ENCODE measurements at regions not wholly inside any gene's neighbourhood (a gene's known extent, or its start where the extent isn't known, plus 50 kb on each side); places are given as distances from the start of the nearest gene placed in this dataset.

DNA sequence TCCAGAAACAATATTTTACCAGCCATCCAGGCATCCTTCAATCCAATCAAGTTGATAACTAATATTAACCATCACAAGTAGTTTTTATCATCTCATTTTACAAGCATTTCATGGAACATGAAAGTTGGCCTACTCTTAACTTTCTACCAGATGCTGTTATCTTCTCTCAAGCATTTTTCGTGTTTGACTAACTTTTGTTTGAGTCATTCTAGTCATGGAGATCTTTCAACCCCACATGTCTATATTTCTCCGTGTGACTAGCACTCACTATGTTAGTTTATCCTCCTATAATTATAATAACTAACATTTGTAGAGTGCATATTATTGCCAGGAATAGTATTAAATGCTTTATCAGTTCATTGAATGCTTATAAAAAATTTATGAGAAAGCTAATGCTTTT lies 307.0 kb upstream of the CWC22 start:
- Histone ChIP-seq H3K9me3 (ENCODE audit: control insufficient read depth in 2 of 2, low read length in 2 of 2) (peaks cover 0 to 3% of the 10 kb centered on the region in 2 donors), H3K36me3 (ENCODE audit: control insufficient read depth in 2 of 2, insufficient read depth in 2 of 2, low read length in 2 of 2) (no peaks in the 10 kb centered on the region), H3K27me3 (ENCODE audit: control insufficient read depth in 1 of 2, insufficient read depth in 2 of 2, low read length in 2 of 2) (no peaks in the 10 kb centered on the region), H3K9ac (ENCODE audit: low read length in 2 of 2) (no peak overlapping the region), H3K4me3 (ENCODE audit: low read length in 2 of 2) (no peak overlapping the region), H3K27ac (ENCODE audit: low read length) (no peak overlapping the region), H3K4me1 (ENCODE audit: control insufficient read depth, insufficient read depth, low read length) (no peaks in the 10 kb centered on the region)

DNA sequence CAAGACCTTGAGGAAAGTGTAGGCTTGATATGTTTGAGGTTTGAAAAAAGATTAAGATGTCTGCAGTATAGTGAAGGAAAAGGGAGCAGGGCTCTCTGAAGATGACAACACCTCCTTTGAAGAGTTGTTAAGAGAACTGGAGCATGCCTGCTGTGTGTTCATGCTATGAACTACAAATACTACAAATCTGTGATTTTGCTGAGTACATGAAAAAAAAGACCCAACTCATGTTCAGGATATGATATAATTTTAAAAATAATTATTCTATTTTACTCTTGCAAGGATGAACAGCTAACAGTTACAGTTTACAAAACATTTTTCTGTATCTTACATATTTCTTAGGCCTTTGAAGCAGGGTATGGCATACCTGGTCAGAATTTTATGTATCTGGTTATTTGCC lies 305.4 kb upstream of the CWC22 start:
- Histone ChIP-seq H3K27ac (ENCODE audit: low read length) (no peak overlapping the region), H3K36me3 (ENCODE audit: control insufficient read depth in 2 of 2, insufficient read depth in 2 of 2, low read length in 2 of 2) (no peaks in the 10 kb centered on the region)

DNA sequence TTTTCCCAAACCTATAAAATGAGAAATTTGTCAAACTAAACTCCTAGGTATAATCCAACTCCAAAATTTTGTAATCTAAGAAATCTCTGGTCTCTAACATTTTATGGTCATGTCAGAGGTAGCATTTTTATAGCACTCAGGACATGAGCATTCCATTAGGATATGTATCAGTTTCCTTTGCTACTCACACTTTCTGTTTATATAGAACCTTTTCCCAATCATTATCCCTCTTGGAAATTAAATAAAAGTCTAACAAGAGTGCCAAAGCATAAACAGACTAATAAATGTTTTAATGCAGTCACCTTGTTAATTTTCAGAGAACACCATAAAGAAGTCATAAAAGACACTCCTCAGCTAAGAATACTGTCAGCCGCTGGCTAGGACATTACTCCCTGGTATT lies 300.0 kb upstream of the CWC22 start:
- no peak overlapping the region for H3K27ac ChIP-seq (ENCODE audit: low read length)
- no peak overlapping the region for H3K9ac ChIP-seq (ENCODE audit: low read length in 2 of 2)
- no peak overlapping the region for H3K4me3 ChIP-seq (ENCODE audit: low read length in 2 of 2)
- H3K9me3 ChIP-seq (ENCODE audit: control insufficient read depth in 2 of 2, low read length in 2 of 2): no peaks in the 10 kb centered on the region
- H3K27me3 ChIP-seq (ENCODE audit: control insufficient read depth in 1 of 2, insufficient read depth in 2 of 2, low read length in 2 of 2): no peaks in the 10 kb centered on the region
- H3K4me1 ChIP-seq (ENCODE audit: control insufficient read depth, insufficient read depth, low read length): no peaks in the 10 kb centered on the region
- no peaks in the 10 kb centered on the region for H3K36me3 ChIP-seq (ENCODE audit: control insufficient read depth in 2 of 2, insufficient read depth in 2 of 2, low read length in 2 of 2)

More for the DNA sequence above, 305.4 kb upstream of the CWC22 start:
- H3K27me3 ChIP-seq (ENCODE audit: control insufficient read depth in 1 of 2, insufficient read depth in 2 of 2, low read length in 2 of 2): no peaks in the 10 kb centered on the region
- H3K9ac ChIP-seq (ENCODE audit: low read length in 2 of 2): no peak overlapping the region
- peaks cover 0 to 3% of the 10 kb centered on the region in 2 donors for H3K9me3 ChIP-seq (ENCODE audit: control insufficient read depth in 2 of 2, low read length in 2 of 2)
- no peaks in the 10 kb centered on the region for H3K4me1 ChIP-seq (ENCODE audit: control insufficient read depth, insufficient read depth, low read length)
- no peak overlapping the region for H3K4me3 ChIP-seq (ENCODE audit: low read length in 2 of 2)

DNA sequence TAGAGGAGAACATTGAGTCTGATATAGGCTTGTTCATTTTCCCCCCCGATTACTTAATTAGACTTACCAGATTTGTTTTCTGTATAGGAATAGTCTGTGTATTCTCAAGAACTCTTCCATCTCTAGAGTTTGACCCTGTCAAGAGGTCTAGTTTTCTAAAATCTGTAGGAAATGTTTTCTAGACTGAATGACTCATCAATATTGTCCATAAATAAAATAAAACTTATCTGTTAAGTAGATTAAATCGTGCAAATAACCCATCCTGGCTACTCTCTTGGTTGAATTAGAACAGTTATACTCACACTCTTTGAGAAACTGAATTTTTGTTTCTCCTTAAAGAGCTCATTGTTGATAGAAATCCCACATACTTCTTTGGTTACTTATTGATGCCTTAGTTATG lies 299.2 kb upstream of the CWC22 start:
- no peaks in the 10 kb centered on the region for H3K36me3 ChIP-seq (ENCODE audit: control insufficient read depth in 2 of 2, insufficient read depth in 2 of 2, low read length in 2 of 2)
- no peaks in the 10 kb centered on the region for H3K4me1 ChIP-seq (ENCODE audit: control insufficient read depth, insufficient read depth, low read length)

DNA sequence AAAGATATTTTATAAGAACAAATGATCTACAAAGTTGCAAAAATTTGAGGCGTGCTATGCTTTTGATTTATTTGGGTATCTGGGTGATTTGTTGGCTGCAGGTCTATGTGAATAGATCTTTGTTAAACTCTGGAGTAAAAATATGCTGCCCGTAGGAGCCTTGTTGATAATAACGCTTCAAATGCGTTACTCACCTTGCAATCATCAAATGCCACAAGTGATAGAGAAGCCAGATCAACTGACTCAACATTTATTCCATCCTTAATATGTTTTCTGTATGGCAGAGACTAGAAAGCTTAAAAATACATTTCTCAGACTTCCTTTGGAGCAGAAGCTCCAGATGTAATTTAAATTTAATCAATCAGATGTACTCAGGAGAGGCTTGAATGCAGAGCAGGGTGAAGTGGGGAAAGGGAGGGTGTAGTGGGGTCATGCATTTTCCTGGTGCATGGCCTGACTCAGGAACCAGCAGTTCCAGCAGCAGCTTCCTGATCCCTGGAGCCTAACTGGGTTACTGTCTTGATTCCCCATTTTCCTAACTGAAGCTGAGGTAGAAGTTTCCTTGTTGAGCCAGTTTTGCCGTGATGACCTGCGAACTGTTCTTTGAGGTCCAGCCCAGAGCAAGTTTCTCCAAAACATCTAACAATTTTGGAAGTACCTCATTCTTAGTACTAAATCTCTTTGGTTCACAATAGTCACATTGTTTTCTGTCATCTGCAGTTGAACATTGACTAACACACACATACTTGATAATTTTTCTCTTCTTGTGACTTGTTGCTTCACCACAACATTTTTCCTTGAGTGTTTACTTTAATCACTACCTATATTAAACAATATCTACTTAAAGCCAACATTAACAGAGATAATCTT lies 284.7 kb upstream of the CWC22 start:
- no peak overlapping the region for H3K27ac ChIP-seq (ENCODE audit: low read length)
- H3K27me3 ChIP-seq (ENCODE audit: control insufficient read depth in 1 of 2, insufficient read depth in 2 of 2, low read length in 2 of 2): no peaks in the 10 kb centered on the region
- no peak overlapping the region for H3K4me3 ChIP-seq (ENCODE audit: low read length in 2 of 2)
- no peaks in the 10 kb centered on the region for H3K4me1 ChIP-seq (ENCODE audit: control insufficient read depth, insufficient read depth, low read length)
- no peak overlapping the region for H3K9ac ChIP-seq (ENCODE audit: low read length in 2 of 2)
- H3K9me3 ChIP-seq (ENCODE audit: control insufficient read depth in 2 of 2, low read length in 2 of 2): no peaks in the 10 kb centered on the region
- no peaks in the 10 kb centered on the region for H3K36me3 ChIP-seq (ENCODE audit: control insufficient read depth in 2 of 2, insufficient read depth in 2 of 2, low read length in 2 of 2)

More for the DNA sequence above, 299.2 kb upstream of the CWC22 start:
- no peaks in the 10 kb centered on the region for H3K27me3 ChIP-seq (ENCODE audit: control insufficient read depth in 1 of 2, insufficient read depth in 2 of 2, low read length in 2 of 2)
- no peak overlapping the region for H3K27ac ChIP-seq (ENCODE audit: low read length)
- H3K4me3 ChIP-seq (ENCODE audit: low read length in 2 of 2): no peak overlapping the region
- H3K9me3 ChIP-seq (ENCODE audit: control insufficient read depth in 2 of 2, low read length in 2 of 2): no peaks in the 10 kb centered on the region
- no peak overlapping the region for H3K9ac ChIP-seq (ENCODE audit: low read length in 2 of 2)

DNA sequence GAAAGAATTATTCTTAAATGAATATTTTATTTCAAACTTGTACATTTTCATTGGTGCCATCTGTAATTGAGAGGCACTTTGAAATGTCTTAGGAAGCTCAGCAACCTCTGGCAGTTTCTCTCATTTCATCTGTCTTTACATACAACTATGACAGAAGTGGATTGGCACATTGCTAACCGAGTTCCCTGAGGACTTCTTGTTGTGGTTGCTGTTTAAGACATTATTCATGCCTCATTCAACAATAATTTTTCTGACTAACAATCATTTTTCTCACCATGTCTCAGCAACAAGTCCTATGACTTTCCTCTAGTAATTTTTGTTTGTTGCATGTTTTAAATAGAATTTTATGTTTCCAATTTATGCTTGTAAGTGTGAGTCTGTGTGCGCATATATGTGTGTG lies 284.0 kb upstream of the CWC22 start:
- no peaks in the 10 kb centered on the region for H3K27me3 ChIP-seq (ENCODE audit: control insufficient read depth in 1 of 2, insufficient read depth in 2 of 2, low read length in 2 of 2)
- H3K36me3 ChIP-seq (ENCODE audit: control insufficient read depth in 2 of 2, insufficient read depth in 2 of 2, low read length in 2 of 2): no peaks in the 10 kb centered on the region
- no peaks in the 10 kb centered on the region for H3K4me1 ChIP-seq (ENCODE audit: control insufficient read depth, insufficient read depth, low read length)
- no peak overlapping the region for H3K9ac ChIP-seq (ENCODE audit: low read length in 2 of 2)
- no peaks in the 10 kb centered on the region for H3K9me3 ChIP-seq (ENCODE audit: control insufficient read depth in 2 of 2, low read length in 2 of 2)
- H3K4me3 ChIP-seq (ENCODE audit: low read length in 2 of 2): no peak overlapping the region
- H3K27ac ChIP-seq (ENCODE audit: low read length): no peak overlapping the region

DNA sequence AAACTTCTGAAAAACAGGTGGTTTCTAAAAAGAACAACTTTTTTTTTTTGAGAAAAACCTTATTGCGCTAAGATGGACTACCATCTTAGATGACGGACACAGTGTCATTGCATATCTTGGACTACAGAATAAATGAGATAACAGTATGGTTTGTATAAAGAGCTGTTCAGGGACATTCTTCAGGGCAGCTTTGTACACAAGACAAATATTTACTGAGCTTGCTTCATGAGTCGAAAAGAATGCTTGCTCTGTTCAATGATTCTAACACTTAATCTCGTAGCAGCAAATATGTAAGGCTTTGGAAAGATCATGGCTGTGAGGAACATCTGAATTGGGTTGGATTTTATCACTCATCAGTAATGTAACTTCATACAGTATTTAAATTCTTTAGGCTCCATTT lies 282.5 kb upstream of the CWC22 start:
- Histone ChIP-seq H3K27me3 (ENCODE audit: control insufficient read depth in 1 of 2, insufficient read depth in 2 of 2, low read length in 2 of 2) (no peaks in the 10 kb centered on the region), H3K4me3 (ENCODE audit: low read length in 2 of 2) (no peak overlapping the region), H3K4me1 (ENCODE audit: control insufficient read depth, insufficient read depth, low read length) (no peaks in the 10 kb centered on the region), H3K36me3 (ENCODE audit: control insufficient read depth in 2 of 2, insufficient read depth in 2 of 2, low read length in 2 of 2) (no peaks in the 10 kb centered on the region), H3K9me3 (ENCODE audit: control insufficient read depth in 2 of 2, low read length in 2 of 2) (no peaks in the 10 kb centered on the region), H3K27ac (ENCODE audit: low read length) (no peak overlapping the region), H3K9ac (ENCODE audit: low read length in 2 of 2) (no peak overlapping the region)

DNA sequence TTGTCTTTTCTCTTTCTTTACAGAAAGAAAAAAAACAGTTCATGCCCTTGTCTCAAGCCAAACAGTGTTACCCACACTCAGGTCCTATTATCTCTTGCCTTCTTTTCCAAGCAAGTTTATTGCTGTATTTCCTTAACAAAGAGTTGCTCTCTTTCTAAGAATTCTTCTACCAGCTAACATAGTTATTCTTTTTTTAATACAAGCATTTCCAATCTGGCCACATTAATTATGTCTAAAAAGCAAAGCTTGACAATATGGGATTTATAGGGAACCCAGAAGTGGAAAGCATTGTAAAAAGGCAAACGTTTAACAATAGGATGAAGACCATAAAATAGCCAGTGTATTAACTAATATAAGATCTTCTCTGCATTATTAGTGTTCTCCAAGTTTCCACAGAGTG lies 272.5 kb upstream of the CWC22 start:
- H3K9me3 ChIP-seq (ENCODE audit: control insufficient read depth in 2 of 2, low read length in 2 of 2): no peaks in the 10 kb centered on the region
- H3K4me1 ChIP-seq (ENCODE audit: control insufficient read depth, insufficient read depth, low read length): no peaks in the 10 kb centered on the region
- H3K36me3 ChIP-seq (ENCODE audit: control insufficient read depth in 2 of 2, insufficient read depth in 2 of 2, low read length in 2 of 2): no peaks in the 10 kb centered on the region
- H3K9ac ChIP-seq (ENCODE audit: low read length in 2 of 2): no peak overlapping the region
- H3K27ac ChIP-seq (ENCODE audit: low read length): no peak overlapping the region
- no peaks in the 10 kb centered on the region for H3K27me3 ChIP-seq (ENCODE audit: control insufficient read depth in 1 of 2, insufficient read depth in 2 of 2, low read length in 2 of 2)
- no peak overlapping the region for H3K4me3 ChIP-seq (ENCODE audit: low read length in 2 of 2)

DNA sequence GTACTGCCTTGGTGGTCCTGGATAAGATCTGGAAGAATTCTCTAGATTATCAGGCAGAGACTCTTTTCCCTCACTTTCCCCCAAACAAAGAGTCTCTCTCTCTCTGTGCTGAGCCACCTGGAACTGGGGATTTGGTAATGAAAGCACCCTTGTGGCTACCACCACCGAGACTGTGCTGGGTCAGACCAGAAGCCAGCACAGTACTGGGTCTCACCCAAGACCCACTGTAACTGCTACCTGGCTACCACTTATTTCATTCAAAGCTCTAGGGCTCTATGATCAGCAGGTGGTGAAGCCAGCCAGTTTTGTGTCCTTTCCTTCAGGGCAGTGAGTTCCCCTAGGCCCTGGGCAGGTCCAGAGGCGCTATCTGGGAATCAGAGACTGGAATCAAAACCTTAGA lies 269.6 kb upstream of the CWC22 start:
- Histone ChIP-seq H3K36me3 (ENCODE audit: control insufficient read depth in 2 of 2, insufficient read depth in 2 of 2, low read length in 2 of 2) (no peaks in the 10 kb centered on the region), H3K9ac (ENCODE audit: low read length in 2 of 2) (no peak overlapping the region)

DNA sequence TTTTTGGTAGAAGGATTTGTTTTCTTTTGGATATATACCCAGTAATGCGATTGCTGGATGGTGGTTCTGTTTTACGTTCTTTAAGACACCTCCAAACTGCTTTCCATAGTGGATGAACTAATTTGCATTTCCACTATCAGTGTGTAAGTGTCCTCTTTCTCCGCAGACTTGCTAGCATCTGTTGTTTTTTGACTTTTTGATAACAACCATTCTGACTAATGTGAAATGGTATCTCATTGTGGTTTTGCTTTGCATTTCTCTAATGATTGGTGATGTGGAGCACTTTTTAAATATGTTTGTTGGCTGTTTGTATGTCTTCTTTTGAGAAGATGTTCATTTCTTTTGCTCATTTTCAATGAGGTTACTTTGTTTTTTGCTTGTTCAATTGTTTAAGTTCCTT lies 260.9 kb upstream of the CWC22 start:
- Histone ChIP-seq H3K36me3 (ENCODE audit: control insufficient read depth in 2 of 2, insufficient read depth in 2 of 2, low read length in 2 of 2) (no peaks in the 10 kb centered on the region), H3K27me3 (ENCODE audit: control insufficient read depth in 1 of 2, insufficient read depth in 2 of 2, low read length in 2 of 2) (no peaks in the 10 kb centered on the region), H3K27ac (ENCODE audit: low read length) (no peak overlapping the region), H3K9me3 (ENCODE audit: control insufficient read depth in 2 of 2, low read length in 2 of 2) (peaks cover 0 to 5% of the 10 kb centered on the region in 2 donors), H3K4me1 (ENCODE audit: control insufficient read depth, insufficient read depth, low read length) (no peaks in the 10 kb centered on the region), H3K4me3 (ENCODE audit: low read length in 2 of 2) (no peak overlapping the region), H3K9ac (ENCODE audit: low read length in 2 of 2) (no peak overlapping the region)

More for the DNA sequence above, 269.6 kb upstream of the CWC22 start:
- no peak overlapping the region for H3K4me3 ChIP-seq (ENCODE audit: low read length in 2 of 2)
- H3K4me1 ChIP-seq (ENCODE audit: control insufficient read depth, insufficient read depth, low read length): no peaks in the 10 kb centered on the region
- H3K9me3 ChIP-seq (ENCODE audit: control insufficient read depth in 2 of 2, low read length in 2 of 2): no peaks in the 10 kb centered on the region
- H3K27ac ChIP-seq (ENCODE audit: low read length): no peak overlapping the region
- no peaks in the 10 kb centered on the region for H3K27me3 ChIP-seq (ENCODE audit: control insufficient read depth in 1 of 2, insufficient read depth in 2 of 2, low read length in 2 of 2)

DNA sequence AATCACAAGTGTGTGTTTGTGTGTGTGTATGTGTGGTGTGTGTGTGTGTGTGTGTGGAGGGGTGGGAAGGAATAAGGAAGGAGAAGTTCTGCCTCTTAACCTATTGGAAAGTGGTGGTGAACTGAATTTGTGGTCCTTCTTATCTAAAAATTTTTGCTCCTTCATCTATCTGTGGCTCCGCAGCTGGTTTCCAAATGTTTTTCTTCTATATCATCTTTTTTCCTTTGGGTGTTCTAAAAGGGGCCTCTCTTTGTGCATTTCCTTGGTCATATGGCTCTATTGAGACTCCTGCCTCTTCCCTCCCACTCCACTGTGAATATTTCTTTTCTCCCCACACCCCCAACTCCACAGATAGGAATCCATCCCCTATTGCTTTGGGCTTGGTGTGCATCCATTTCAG lies 254.9 kb upstream of the CWC22 start:
- H3K9me3 ChIP-seq (ENCODE audit: control insufficient read depth in 2 of 2, low read length in 2 of 2): no peaks in the 10 kb centered on the region
- H3K27me3 ChIP-seq (ENCODE audit: control insufficient read depth in 1 of 2, insufficient read depth in 2 of 2, low read length in 2 of 2): no peaks in the 10 kb centered on the region
- H3K4me1 ChIP-seq (ENCODE audit: control insufficient read depth, insufficient read depth, low read length): no peaks in the 10 kb centered on the region
- H3K4me3 ChIP-seq (ENCODE audit: low read length in 2 of 2): no peak overlapping the region
- no peak overlapping the region for H3K27ac ChIP-seq (ENCODE audit: low read length)
- H3K36me3 ChIP-seq (ENCODE audit: control insufficient read depth in 2 of 2, insufficient read depth in 2 of 2, low read length in 2 of 2): no peaks in the 10 kb centered on the region
- no peak overlapping the region for H3K9ac ChIP-seq (ENCODE audit: low read length in 2 of 2)
